ENCODE measurements at regions not wholly inside any gene's neighbourhood (a gene's known extent, or its start where the extent isn't known, plus 50 kb on each side); places are given as distances from the start of the nearest gene placed in this dataset.

- TF ChIP-seq FOXP2 (optimal IDR thresholded peaks at IDR 0.05; ENCODE audit: borderline replicate concordance, extremely low read depth, extremely low read length, insufficient read depth) (no peak), POLR2AphosphoS5 (IDR thresholded peaks at IDR 0.05; ENCODE audit: low read depth, low read length) (no peak), SIN3A (IDR thresholded peaks at IDR 0.05; ENCODE audit: borderline replicate concordance, insufficient read depth, low read length) (no peak)
Measured at GRCh38 chr16:64282181-64282580, 839.7 kb downstream of the CDH11 start.

All from PFSK-1 (cell line).